ENCODE measurements at regions not wholly inside any gene's neighbourhood (a gene's known extent, or its start where the extent isn't known, plus 50 kb on each side); places are given as distances from the start of the nearest gene placed in this dataset.

DNA sequence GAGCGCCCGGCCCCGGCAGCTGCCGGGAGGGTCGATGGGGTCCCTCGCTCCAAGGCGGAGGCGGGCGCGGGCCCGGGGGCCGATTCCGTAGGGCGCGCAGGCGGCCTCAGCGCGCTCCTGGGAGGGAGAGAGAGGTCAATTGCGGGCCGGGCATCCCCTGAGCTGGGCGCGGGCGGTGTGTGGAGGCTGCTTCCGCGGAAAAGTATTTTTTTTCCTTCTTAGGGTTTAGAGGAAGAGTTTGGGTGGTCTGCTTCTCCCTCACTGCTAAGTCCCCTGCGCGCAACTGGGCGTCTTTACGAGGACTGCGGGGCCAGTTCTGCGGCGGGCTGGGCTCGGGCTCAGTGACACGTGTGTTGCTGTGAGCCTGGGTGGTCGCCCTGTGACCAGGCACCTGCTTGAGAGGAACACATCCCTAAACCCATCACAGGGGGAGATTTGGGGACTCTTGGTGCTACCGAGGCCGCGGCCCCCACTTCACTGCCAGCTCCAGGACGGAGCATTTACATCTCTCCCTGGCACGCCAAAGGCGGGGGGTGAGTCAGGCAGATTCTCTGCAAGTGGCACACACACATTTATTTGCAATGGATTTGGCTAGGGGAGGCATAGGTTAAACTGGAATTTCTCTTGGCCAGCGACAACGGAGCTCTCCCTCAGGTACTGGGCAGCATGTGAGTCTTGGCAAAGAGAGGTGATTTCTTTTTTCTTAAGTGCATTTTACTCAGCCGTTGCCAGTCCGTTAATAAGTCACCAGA lies 151.2 kb upstream of the SLC4A4 start:
- peak overlapping the region; percentile 25 for H3K4me2 ChIP-seq (ENCODE audit: low read length)
- no peak overlapping the region for H2AFZ ChIP-seq (ENCODE audit: low read depth, low read length)
- TF ChIP-seq, protein P1, sequence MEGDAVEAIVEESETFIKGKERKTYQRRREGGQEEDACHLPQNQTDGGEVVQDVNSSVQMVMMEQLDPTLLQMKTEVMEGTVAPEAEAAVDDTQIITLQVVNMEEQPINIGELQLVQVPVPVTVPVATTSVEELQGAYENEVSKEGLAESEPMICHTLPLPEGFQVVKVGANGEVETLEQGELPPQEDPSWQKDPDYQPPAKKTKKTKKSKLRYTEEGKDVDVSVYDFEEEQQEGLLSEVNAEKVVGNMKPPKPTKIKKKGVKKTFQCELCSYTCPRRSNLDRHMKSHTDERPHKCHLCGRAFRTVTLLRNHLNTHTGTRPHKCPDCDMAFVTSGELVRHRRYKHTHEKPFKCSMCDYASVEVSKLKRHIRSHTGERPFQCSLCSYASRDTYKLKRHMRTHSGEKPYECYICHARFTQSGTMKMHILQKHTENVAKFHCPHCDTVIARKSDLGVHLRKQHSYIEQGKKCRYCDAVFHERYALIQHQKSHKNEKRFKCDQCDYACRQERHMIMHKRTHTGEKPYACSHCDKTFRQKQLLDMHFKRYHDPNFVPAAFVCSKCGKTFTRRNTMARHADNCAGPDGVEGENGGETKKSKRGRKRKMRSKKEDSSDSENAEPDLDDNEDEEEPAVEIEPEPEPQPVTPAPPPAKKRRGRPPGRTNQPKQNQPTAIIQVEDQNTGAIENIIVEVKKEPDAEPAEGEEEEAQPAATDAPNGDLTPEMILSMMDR (IDR thresholded peaks at IDR 0.05; ENCODE audit: poor library complexity, severe bottlenecking) = no peak
- TF ChIP-seq MXI1 (conservative IDR thresholded peaks at IDR 0.05; ENCODE audit: poor library complexity, severe bottlenecking) = peak; percentile 30
- H3K9me2 ChIP-seq (ENCODE audit: insufficient read depth, low read length) = no peaks in the 10 kb centered on the region
- no peaks in the 10 kb centered on the region for H3K79me2 ChIP-seq (replicated peaks; ENCODE audit: insufficient read depth, low read length)
- no peaks in the 10 kb centered on the region for H4K20me1 ChIP-seq (ENCODE audit: insufficient read depth)
- peak overlapping the region; percentile 60 for H3K9ac ChIP-seq (ENCODE audit: low read length)
- H3K27me3 ChIP-seq (ENCODE audit: insufficient read depth, low read depth, low read length) = peaks cover 31% of the 10 kb centered on the region
- no peaks in the 10 kb centered on the region for H3K9me3 ChIP-seq (ENCODE audit: low read length)
- no peaks in the 10 kb centered on the region for H3K36me3 ChIP-seq (ENCODE audit: insufficient read depth, low read length)
- H3K4me3 ChIP-seq (ENCODE audit: low read length) = peak overlapping the region; percentile 81
- H3K27ac ChIP-seq (ENCODE audit: low read length) = no peak overlapping the region
- H3F3A ChIP-seq (ENCODE audit: insufficient read depth, low read length, poor library complexity, severe bottlenecking) = no peaks in the 10 kb centered on the region

DNA sequence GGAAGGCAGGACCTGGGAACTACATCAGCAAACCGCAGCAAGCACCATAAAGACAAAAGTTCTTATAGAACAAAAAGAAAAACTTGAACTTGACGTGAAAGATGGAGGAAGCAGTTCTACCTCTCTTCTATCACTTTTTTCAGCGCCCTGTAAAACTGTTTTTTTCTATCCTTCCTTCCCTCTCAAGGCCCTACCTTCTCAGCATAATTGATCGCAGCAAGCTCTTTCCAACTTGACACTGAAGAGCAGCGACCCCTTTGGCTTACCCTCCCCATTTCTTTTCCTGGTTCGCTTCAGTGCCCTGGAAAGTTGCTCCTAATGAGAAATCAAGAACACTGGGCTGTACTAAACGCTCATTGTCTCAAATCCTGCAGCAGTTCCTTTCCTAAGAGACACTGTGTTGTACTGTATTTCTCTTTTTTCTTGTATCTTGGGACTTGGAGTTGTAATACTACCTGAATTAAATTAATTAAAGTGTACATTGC lies 150.6 kb upstream of the SLC4A4 start:
- H3K36me3 ChIP-seq (ENCODE audit: insufficient read depth, low read length) = no peaks in the 10 kb centered on the region
- no peak for TF ChIP-seq MXI1 (conservative IDR thresholded peaks at IDR 0.05; ENCODE audit: poor library complexity, severe bottlenecking)
- H3K9me3 ChIP-seq (ENCODE audit: low read length) = no peaks in the 10 kb centered on the region
- H3K4me2 ChIP-seq (ENCODE audit: low read length) = peak overlapping the region; percentile 25
- no peak overlapping the region for H2AFZ ChIP-seq (ENCODE audit: low read depth, low read length)
- no peaks in the 10 kb centered on the region for H3K9me2 ChIP-seq (ENCODE audit: insufficient read depth, low read length)
- peak overlapping the region; percentile 60 for H3K9ac ChIP-seq (ENCODE audit: low read length)
- peaks cover 31% of the 10 kb centered on the region for H3K27me3 ChIP-seq (ENCODE audit: insufficient read depth, low read depth, low read length)
- no peaks in the 10 kb centered on the region for H3K79me2 ChIP-seq (replicated peaks; ENCODE audit: insufficient read depth, low read length)
- H4K20me1 ChIP-seq (ENCODE audit: insufficient read depth) = no peaks in the 10 kb centered on the region
- no peak overlapping the region for H3K27ac ChIP-seq (ENCODE audit: low read length)
- peak overlapping the region; percentile 81 for H3K4me3 ChIP-seq (ENCODE audit: low read length)
- H3F3A ChIP-seq (ENCODE audit: insufficient read depth, low read length, poor library complexity, severe bottlenecking) = no peaks in the 10 kb centered on the region

- no peak for TF ChIP-seq TAF1 (IDR thresholded peaks at IDR 0.05; ENCODE audit: low read depth)
- Histone ChIP-seq H4K20me1 (ENCODE audit: insufficient read depth) (no peaks in the 10 kb centered on the region), H3K9me2 (ENCODE audit: insufficient read depth, low read length) (no peaks in the 10 kb centered on the region), H3K27ac (ENCODE audit: low read length) (no peak overlapping the region), H3K4me3 (ENCODE audit: low read length) (peak overlapping the region; percentile 81), H3K9me3 (ENCODE audit: low read length) (no peaks in the 10 kb centered on the region), H2AFZ (ENCODE audit: low read depth, low read length) (no peak overlapping the region), H3K36me3 (ENCODE audit: insufficient read depth, low read length) (no peaks in the 10 kb centered on the region), H3K27me3 (ENCODE audit: insufficient read depth, low read depth, low read length) (peaks cover 31% of the 10 kb centered on the region), H3F3A (ENCODE audit: insufficient read depth, low read length, poor library complexity, severe bottlenecking) (no peaks in the 10 kb centered on the region), H3K79me2 (replicated peaks; ENCODE audit: insufficient read depth, low read length) (no peaks in the 10 kb centered on the region), H3K9ac (ENCODE audit: low read length) (no peak overlapping the region), H3K4me2 (ENCODE audit: low read length) (no peak overlapping the region)
Observed at GRCh38 chr4:71188951-71189350, 149.9 kb upstream of the SLC4A4 start.

DNA sequence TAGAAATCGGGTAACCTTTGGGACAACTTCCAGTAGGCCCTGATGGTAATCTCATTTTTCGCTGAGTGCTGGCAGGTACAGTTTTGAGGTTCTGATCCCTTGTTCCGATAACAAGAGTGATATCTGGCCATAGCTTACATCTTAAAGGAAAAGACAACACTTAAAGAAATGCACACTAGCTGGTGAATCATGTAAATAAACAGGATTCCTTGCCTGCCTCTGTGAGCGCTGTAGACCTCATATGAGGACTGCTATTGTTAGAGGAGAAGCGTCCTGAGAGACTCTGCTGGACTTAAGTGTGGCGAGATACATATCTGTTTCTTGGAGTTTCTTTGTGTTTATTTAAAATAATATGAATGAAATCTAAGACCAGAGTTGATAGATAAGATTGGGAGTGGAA lies 149.3 kb upstream of the SLC4A4 start:
- TF ChIP-seq POLR2AphosphoS5 (IDR thresholded peaks at IDR 0.05) = no peak
- no peak for TF ChIP-seq MXI1 (conservative IDR thresholded peaks at IDR 0.05; ENCODE audit: poor library complexity, severe bottlenecking)
- no peak for TF ChIP-seq SMC3 (conservative IDR thresholded peaks at IDR 0.05; ENCODE audit: poor library complexity)
- H3K9me3 ChIP-seq (ENCODE audit: low read length) = no peaks in the 10 kb centered on the region
- H3K9me2 ChIP-seq (ENCODE audit: insufficient read depth, low read length) = no peaks in the 10 kb centered on the region
- H4K20me1 ChIP-seq (ENCODE audit: insufficient read depth) = no peaks in the 10 kb centered on the region
- no peak overlapping the region for H3K9ac ChIP-seq (ENCODE audit: low read length)
- H3K4me2 ChIP-seq (ENCODE audit: low read length) = no peak overlapping the region
- no peaks in the 10 kb centered on the region for H3K36me3 ChIP-seq (ENCODE audit: insufficient read depth, low read length)
- H3K4me3 ChIP-seq (ENCODE audit: low read length) = no peak overlapping the region
- H3K27ac ChIP-seq (ENCODE audit: low read length) = no peak overlapping the region
- no peaks in the 10 kb centered on the region for H3F3A ChIP-seq (ENCODE audit: insufficient read depth, low read length, poor library complexity, severe bottlenecking)
- H2AFZ ChIP-seq (ENCODE audit: low read depth, low read length) = no peak overlapping the region
- no peaks in the 10 kb centered on the region for H3K79me2 ChIP-seq (replicated peaks; ENCODE audit: insufficient read depth, low read length)
- peaks cover 31% of the 10 kb centered on the region for H3K27me3 ChIP-seq (ENCODE audit: insufficient read depth, low read depth, low read length)

All from neural cell (in vitro differentiated cells).